ENCODE measurements at regions not wholly inside any gene's neighbourhood (a gene's known extent, or its start where the extent isn't known, plus 50 kb on each side); places are given as distances from the start of the nearest gene placed in this dataset.

DNA sequence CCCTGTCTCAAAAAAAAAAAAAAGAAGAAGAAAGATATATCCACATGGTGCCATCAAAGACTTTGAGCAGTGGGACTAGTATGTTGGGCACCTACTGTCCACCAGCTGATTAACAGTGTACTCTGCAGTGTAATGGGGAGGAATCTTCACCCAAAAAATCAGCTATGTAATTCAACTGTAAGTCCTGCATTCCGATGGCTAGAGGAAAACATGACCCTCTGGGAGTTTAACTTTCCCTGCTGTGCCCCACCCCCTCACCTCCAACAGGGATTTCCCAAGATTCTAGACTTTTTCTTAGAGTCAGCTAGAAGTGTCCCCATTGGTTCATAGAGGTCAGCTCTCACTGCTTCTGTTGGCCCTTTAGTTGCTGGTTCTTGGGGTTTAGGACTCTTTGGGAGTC, 221.2 kb upstream of the CLINT1 start:
- no peaks in the 10 kb centered on the region for H3K36me3 ChIP-seq (ENCODE audit: low read depth, missing control alignments)
- no peak for TF ChIP-seq POLR2A (IDR thresholded peaks at IDR 0.05)
- TF ChIP-seq, protein P1, sequence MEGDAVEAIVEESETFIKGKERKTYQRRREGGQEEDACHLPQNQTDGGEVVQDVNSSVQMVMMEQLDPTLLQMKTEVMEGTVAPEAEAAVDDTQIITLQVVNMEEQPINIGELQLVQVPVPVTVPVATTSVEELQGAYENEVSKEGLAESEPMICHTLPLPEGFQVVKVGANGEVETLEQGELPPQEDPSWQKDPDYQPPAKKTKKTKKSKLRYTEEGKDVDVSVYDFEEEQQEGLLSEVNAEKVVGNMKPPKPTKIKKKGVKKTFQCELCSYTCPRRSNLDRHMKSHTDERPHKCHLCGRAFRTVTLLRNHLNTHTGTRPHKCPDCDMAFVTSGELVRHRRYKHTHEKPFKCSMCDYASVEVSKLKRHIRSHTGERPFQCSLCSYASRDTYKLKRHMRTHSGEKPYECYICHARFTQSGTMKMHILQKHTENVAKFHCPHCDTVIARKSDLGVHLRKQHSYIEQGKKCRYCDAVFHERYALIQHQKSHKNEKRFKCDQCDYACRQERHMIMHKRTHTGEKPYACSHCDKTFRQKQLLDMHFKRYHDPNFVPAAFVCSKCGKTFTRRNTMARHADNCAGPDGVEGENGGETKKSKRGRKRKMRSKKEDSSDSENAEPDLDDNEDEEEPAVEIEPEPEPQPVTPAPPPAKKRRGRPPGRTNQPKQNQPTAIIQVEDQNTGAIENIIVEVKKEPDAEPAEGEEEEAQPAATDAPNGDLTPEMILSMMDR (IDR thresholded peaks at IDR 0.05) = no peak

GRCh38 chr5:158079097-158079496, 220.2 kb upstream of the CLINT1 start:
- Histone ChIP-seq H3K27ac (no peak overlapping the region), H3K4me1 (peaks cover 9% of the 10 kb centered on the region), H3K9me3 (no peaks in the 10 kb centered on the region), H3K36me3 (ENCODE audit: low read depth, missing control alignments) (no peaks in the 10 kb centered on the region), H3K27me3 (no peaks in the 10 kb centered on the region), H3K4me3 (no peak overlapping the region)
- 75 to 77% methylated on average over 5 of the region's 5 CpGs for WGBS, 2 donors
- no peak for TF ChIP-seq POLR2A (IDR thresholded peaks at IDR 0.05)
- TF ChIP-seq, protein P1 (IDR thresholded peaks at IDR 0.05) = no peak
- no peak for DNase-seq
- intact Hi-C loops (cut with DNase I; ENCODE audit: low total_unique reads) = loop anchor here (10.0 kb wide), 1 partner anchor 1026 kb away; no protein-coding TSS in a partner anchor

More for the DNA sequence above, 221.2 kb upstream of the CLINT1 start:
- H3K27ac ChIP-seq = no peak overlapping the region
- no peaks in the 10 kb centered on the region for H3K27me3 ChIP-seq
- H3K9me3 ChIP-seq = no peaks in the 10 kb centered on the region
- WGBS, 2 donors = 59 to 77% methylated on average over 1 of the region's 1 CpG
- DNase-seq = no peak
- intact Hi-C loops (cut with DNase I; ENCODE audit: low total_unique reads) = no loop called here
- no peak overlapping the region for H3K4me3 ChIP-seq
- H3K4me1 ChIP-seq = peaks cover 5% of the 10 kb centered on the region

GRCh38 chr5:158074992-158075769, 216.2 kb upstream of the CLINT1 start:
- intact Hi-C loops (cut with DNase I; ENCODE audit: low total_unique reads) = loop anchor here (10.0 kb wide), 1 partner anchor 1030 kb away; no protein-coding TSS in a partner anchor
- WGBS, 2 donors = 10 to 17% methylated on average over 12 of the region's 12 CpGs

DNA sequence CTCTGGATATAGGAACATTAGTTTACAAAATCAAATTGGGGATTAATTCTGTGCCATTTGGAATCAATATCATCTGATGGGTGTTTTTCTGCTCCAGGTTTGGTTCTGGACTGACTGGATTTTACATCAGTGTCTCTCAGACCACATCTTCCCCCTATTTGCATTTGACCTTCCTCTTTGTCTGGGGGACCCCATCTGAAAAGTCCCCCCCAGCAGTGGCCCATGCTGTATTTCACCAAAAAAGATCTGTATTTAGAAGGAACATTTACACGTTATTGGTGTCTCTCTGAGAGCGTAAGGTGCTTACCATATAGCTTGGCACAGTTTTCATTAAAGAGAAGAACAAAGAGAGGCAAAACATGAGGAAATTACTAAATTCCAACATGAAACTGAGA, 215.6 kb upstream of the CLINT1 start:
- Histone ChIP-seq H3K4me3 (no peak overlapping the region), H3K36me3 (ENCODE audit: low read depth, missing control alignments) (no peaks in the 10 kb centered on the region), H3K9me3 (no peaks in the 10 kb centered on the region), H3K4me1 (peaks cover 16% of the 10 kb centered on the region), H3K27me3 (no peaks in the 10 kb centered on the region), H3K27ac (no peak overlapping the region)
- intact Hi-C loops (cut with DNase I; ENCODE audit: low total_unique reads) = loop anchor here (10.0 kb wide), 1 partner anchor 1030 kb away; no protein-coding TSS in a partner anchor
- DNase-seq = no peak
- TF ChIP-seq, protein P1 (IDR thresholded peaks at IDR 0.05) = no peak
- TF ChIP-seq POLR2A (IDR thresholded peaks at IDR 0.05) = no peak
- WGBS, 2 donors = 96 to 97% methylated on average over 2 of the region's 2 CpGs

More at GRCh38 chr5:158074992-158075769, 216.2 kb upstream of the CLINT1 start:
- peak overlapping the region in 1 of 2 donors; percentile 14 for H3K27ac ChIP-seq
- H3K9me3 ChIP-seq = no peaks in the 10 kb centered on the region
- H3K27me3 ChIP-seq = no peaks in the 10 kb centered on the region
- no peaks in the 10 kb centered on the region for H3K36me3 ChIP-seq (ENCODE audit: low read depth, missing control alignments)
- TF ChIP-seq POLR2A (IDR thresholded peaks at IDR 0.05) = no peak
- TF ChIP-seq, protein P1 (IDR thresholded peaks at IDR 0.05) = peak; percentile 40 to 72 (median 66)
- peak overlapping the region; percentile 8 to 12 for H3K4me3 ChIP-seq
- H3K4me1 ChIP-seq = peaks cover 11% of the 10 kb centered on the region
- peak; percentile 77 for DNase-seq
